Omental fat pad (tissue), 3 donors: ENCODE measurements at regions not wholly inside any gene's neighbourhood (a gene's known extent, or its start where the extent isn't known, plus 50 kb on each side); places are given as distances from the start of the nearest gene placed in this dataset. TPM values are rescaled to one million over a fixed set of nuclear protein-coding genes. Genes with fewer than 3 reads are reported as not detected.

Source experiments
- ATAC-seq: fragments of 150-250 bp; one replicate; pipeline ENCODE4 v1.9.1; 2016; ENCODE audit warnings: mild to moderate bottlenecking, moderate library complexity; ENCODE audit not compliant: low FRiP score
- DNase-seq: peaks from one replicate; pipeline ENCODE4 v3.0.0-alpha.2; 2019; ENCODE audit warnings: low spot score
- CTCF ChIP-seq, 3 donors: fragments of 450-650 bp; IDR thresholded peaks; one replicate each; pipeline ENCODE4 v1.5.1; 2016 to 2017; ENCODE audit warnings: antibody characterized with exemption in 3 of 3, mild to moderate bottlenecking in 3 of 3, moderate library complexity in 2 of 3
- small RNA-seq: library from RNA; depleted of rRNA; stranded (forward); fragments of <200 nt; gene quantifications from one replicate; pipeline ENCODE3, GENCODE V24; 2016

GRCh38 chr7:13829914-13830900, 159.3 kb downstream of the ETV1 start:
- TF ChIP-seq CTCF (IDR thresholded peaks at IDR 0.05) = no peak
- ATAC-seq = no peak
- DNase-seq = no peak

- no peak for TF ChIP-seq CTCF (IDR thresholded peaks at IDR 0.05)
- no peak for ATAC-seq
These were observed 157.1 kb downstream of the ETV1 start for GRCh38 chr7:13832346-13832745.

GRCh38 chr7:13834328-13834761, 155.1 kb downstream of the ETV1 start:
- no peak for DNase-seq

More at GRCh38 chr7:13832346-13832745, 157.1 kb downstream of the ETV1 start:
- DNase-seq = no peak

GRCh38 chr7:13835442-13835841, 154.0 kb downstream of the ETV1 start:
- no peak for TF ChIP-seq CTCF (IDR thresholded peaks at IDR 0.05)
- ATAC-seq (no peak), DNase-seq (no peak)

More at GRCh38 chr7:13834328-13834761, 155.1 kb downstream of the ETV1 start:
- no peak for ATAC-seq
- TF ChIP-seq CTCF (IDR thresholded peaks at IDR 0.05) = no peak

GRCh38 chr7:13839063-13839462, 150.4 kb downstream of the ETV1 start:
- no peak for TF ChIP-seq CTCF (IDR thresholded peaks at IDR 0.05)
- DNase-seq = no peak
- ATAC-seq = no peak

Small RNA genes lying in the stretch of these regions (small RNA-seq; reads per million reads assigned to genes)
- gene RN7SKP228 = not detected
